ENCODE measurements at regions not wholly inside any gene's neighbourhood (a gene's known extent, or its start where the extent isn't known, plus 50 kb on each side); places are given as distances from the start of the nearest gene placed in this dataset.
A peak's percentile ranks its signal among the peaks of the same experiment; 100 is the strongest.

GRCh38 chr21:18636897-18637296 lies 233.3 kb upstream of the TMPRSS15 start:
- Histone ChIP-seq H3K4ac (ENCODE audit: low read depth in 1 of 2, low read length in 2 of 2) (no peak overlapping the region), H3K4me2 (ENCODE audit: low read length, poor library complexity, severe bottlenecking) (no peak overlapping the region), H3K27ac (ENCODE audit: low read length, poor library complexity, severe bottlenecking) (no peak overlapping the region), H3K27me3 (ENCODE audit: control insufficient read depth in 1 of 2, insufficient read depth in 1 of 2, low read length in 2 of 2) (no peaks in the 10 kb centered on the region), H2BK120ac (ENCODE audit: low read depth, low read length) (no peak overlapping the region), H3K14ac (ENCODE audit: low read length in 2 of 2) (no peak overlapping the region), H3K9ac (ENCODE audit: low read length) (no peak overlapping the region), H3K36me3 (ENCODE audit: control insufficient read depth in 1 of 2, insufficient read depth in 2 of 2, low read depth in 1 of 2, low read length in 2 of 2) (no peaks in the 10 kb centered on the region), H3K79me1 (replicated peaks; ENCODE audit: low read length, poor library complexity, severe bottlenecking) (no peaks in the 10 kb centered on the region), H2AK5ac (ENCODE audit: low read length, severe bottlenecking) (no peak overlapping the region), H3K4me3 (ENCODE audit: insufficient read depth in 1 of 2, low read depth in 1 of 2, low read length in 2 of 2) (no peak overlapping the region), H3K4me1 (ENCODE audit: control insufficient read depth, insufficient read depth, low read depth, low read length) (no peaks in the 10 kb centered on the region), H3K9me3 (ENCODE audit: control insufficient read depth, low read length) (no peaks in the 10 kb centered on the region), H3K18ac (ENCODE audit: low read depth in 1 of 2, low read length in 2 of 2) (no peak overlapping the region), H2AFZ (ENCODE audit: low read depth, low read length) (no peak overlapping the region), H3K23ac (ENCODE audit: low read length in 2 of 2) (no peak overlapping the region), H2BK12ac (ENCODE audit: low read length in 2 of 2) (no peak overlapping the region), H4K91ac (ENCODE audit: low read length) (no peak overlapping the region), H4K8ac (ENCODE audit: low read length) (no peak overlapping the region), H2BK5ac (ENCODE audit: low read depth, low read length, poor library complexity, severe bottlenecking) (no peak overlapping the region), H2BK15ac (ENCODE audit: low read depth, poor library complexity, severe bottlenecking) (no peak overlapping the region)
- DNase-seq = no peak
- 88% methylated on average over 1 of the region's 2 CpGs for WGBS

DNA sequence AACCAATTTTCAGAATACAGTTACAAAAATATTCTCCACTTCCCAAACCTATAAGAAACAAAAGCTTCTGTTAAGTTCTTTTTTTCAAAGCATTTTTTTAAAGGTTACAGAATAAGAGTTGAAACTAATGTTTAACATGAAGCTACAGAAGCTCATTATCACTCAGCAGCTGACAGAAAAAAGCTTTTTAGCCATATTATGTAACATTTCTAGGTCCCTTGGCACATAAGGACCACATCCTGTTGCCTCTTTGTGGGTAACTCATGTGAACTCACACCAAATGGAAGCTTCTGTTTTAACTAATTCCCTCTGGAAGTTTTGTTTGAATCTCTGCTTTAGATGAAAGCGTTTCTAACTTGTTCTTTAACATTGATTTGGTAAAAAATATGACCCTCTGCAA lies 242.5 kb upstream of the TMPRSS15 start:
- no peaks in the 10 kb centered on the region for H3K79me1 ChIP-seq (replicated peaks; ENCODE audit: low read length, poor library complexity, severe bottlenecking)
- no CpG with 5 or more reads among the region's 1 CpG for WGBS
- no peak overlapping the region for H3K27ac ChIP-seq (ENCODE audit: low read length, poor library complexity, severe bottlenecking)
- no peak overlapping the region for H3K4ac ChIP-seq (ENCODE audit: low read depth in 1 of 2, low read length in 2 of 2)
- H2AK5ac ChIP-seq (ENCODE audit: low read length, severe bottlenecking) = no peak overlapping the region
- no peak overlapping the region for H4K8ac ChIP-seq (ENCODE audit: low read length)
- no peak overlapping the region for H3K18ac ChIP-seq (ENCODE audit: low read depth in 1 of 2, low read length in 2 of 2)
- H4K91ac ChIP-seq (ENCODE audit: low read length) = no peak overlapping the region
- H2AFZ ChIP-seq (ENCODE audit: low read depth, low read length) = no peak overlapping the region
- H3K4me2 ChIP-seq (ENCODE audit: low read length, poor library complexity, severe bottlenecking) = no peak overlapping the region
- no peak overlapping the region for H2BK12ac ChIP-seq (ENCODE audit: low read length in 2 of 2)
- no peaks in the 10 kb centered on the region for H3K36me3 ChIP-seq (ENCODE audit: control insufficient read depth in 1 of 2, insufficient read depth in 2 of 2, low read depth in 1 of 2, low read length in 2 of 2)
- H3K4me1 ChIP-seq (ENCODE audit: control insufficient read depth, insufficient read depth, low read depth, low read length) = no peaks in the 10 kb centered on the region
- H3K9ac ChIP-seq (ENCODE audit: low read length) = no peak overlapping the region
- H3K9me3 ChIP-seq (ENCODE audit: control insufficient read depth, low read length) = no peaks in the 10 kb centered on the region
- no peak for DNase-seq
- H3K4me3 ChIP-seq (ENCODE audit: insufficient read depth in 1 of 2, low read depth in 1 of 2, low read length in 2 of 2) = no peak overlapping the region
- no peak overlapping the region for H3K14ac ChIP-seq (ENCODE audit: low read length in 2 of 2)
- H3K27me3 ChIP-seq (ENCODE audit: control insufficient read depth in 1 of 2, insufficient read depth in 1 of 2, low read length in 2 of 2) = no peaks in the 10 kb centered on the region
- no peak overlapping the region for H2BK15ac ChIP-seq (ENCODE audit: low read depth, poor library complexity, severe bottlenecking)
- H2BK5ac ChIP-seq (ENCODE audit: low read depth, low read length, poor library complexity, severe bottlenecking) = no peak overlapping the region
- no peak overlapping the region for H2BK120ac ChIP-seq (ENCODE audit: low read depth, low read length)
- H3K23ac ChIP-seq (ENCODE audit: low read length in 2 of 2) = no peak overlapping the region

- H3K79me1 ChIP-seq (replicated peaks; ENCODE audit: low read length, poor library complexity, severe bottlenecking) = no peaks in the 10 kb centered on the region
- H2AK5ac ChIP-seq (ENCODE audit: low read length, severe bottlenecking) = no peak overlapping the region
- no peak overlapping the region for H4K91ac ChIP-seq (ENCODE audit: low read length)
- no peak overlapping the region for H2BK15ac ChIP-seq (ENCODE audit: low read depth, poor library complexity, severe bottlenecking)
- H3K4me1 ChIP-seq (ENCODE audit: control insufficient read depth, insufficient read depth, low read depth, low read length) = no peaks in the 10 kb centered on the region
- no peak overlapping the region for H2BK5ac ChIP-seq (ENCODE audit: low read depth, low read length, poor library complexity, severe bottlenecking)
- H3K27me3 ChIP-seq (ENCODE audit: control insufficient read depth in 1 of 2, insufficient read depth in 1 of 2, low read length in 2 of 2) = no peaks in the 10 kb centered on the region
- no peak overlapping the region for H3K9ac ChIP-seq (ENCODE audit: low read length)
- no peaks in the 10 kb centered on the region for H3K36me3 ChIP-seq (ENCODE audit: control insufficient read depth in 1 of 2, insufficient read depth in 2 of 2, low read depth in 1 of 2, low read length in 2 of 2)
- peak; percentile 3 for DNase-seq
- H2BK12ac ChIP-seq (ENCODE audit: low read length in 2 of 2) = no peak overlapping the region
- no peak overlapping the region for H2AFZ ChIP-seq (ENCODE audit: low read depth, low read length)
- H4K8ac ChIP-seq (ENCODE audit: low read length) = no peak overlapping the region
- H3K14ac ChIP-seq (ENCODE audit: low read length in 2 of 2) = no peak overlapping the region
- H2BK120ac ChIP-seq (ENCODE audit: low read depth, low read length) = no peak overlapping the region
- no peak overlapping the region for H3K4ac ChIP-seq (ENCODE audit: low read depth in 1 of 2, low read length in 2 of 2)
- no peak overlapping the region for H3K4me2 ChIP-seq (ENCODE audit: low read length, poor library complexity, severe bottlenecking)
- no peak overlapping the region for H3K27ac ChIP-seq (ENCODE audit: low read length, poor library complexity, severe bottlenecking)
- no peak overlapping the region for H3K18ac ChIP-seq (ENCODE audit: low read depth in 1 of 2, low read length in 2 of 2)
- H3K23ac ChIP-seq (ENCODE audit: low read length in 2 of 2) = no peak overlapping the region
- no peaks in the 10 kb centered on the region for H3K9me3 ChIP-seq (ENCODE audit: control insufficient read depth, low read length)
- H3K4me3 ChIP-seq (ENCODE audit: insufficient read depth in 1 of 2, low read depth in 1 of 2, low read length in 2 of 2) = no peak overlapping the region
- WGBS = 33% methylated on average over 1 of the region's 3 CpGs
These were observed 252.3 kb upstream of the TMPRSS15 start for GRCh38 chr21:18655931-18656330.

- no peaks in the 10 kb centered on the region for H3K79me1 ChIP-seq (replicated peaks; ENCODE audit: low read length, poor library complexity, severe bottlenecking)
- H3K27me3 ChIP-seq (ENCODE audit: control insufficient read depth in 1 of 2, insufficient read depth in 1 of 2, low read length in 2 of 2) = no peaks in the 10 kb centered on the region
- H2BK15ac ChIP-seq (ENCODE audit: low read depth, poor library complexity, severe bottlenecking) = no peak overlapping the region
- no peak overlapping the region for H2AK5ac ChIP-seq (ENCODE audit: low read length, severe bottlenecking)
- H3K9me3 ChIP-seq (ENCODE audit: control insufficient read depth, low read length) = peaks cover 4% of the 10 kb centered on the region
- no peak overlapping the region for H3K4me3 ChIP-seq (ENCODE audit: insufficient read depth in 1 of 2, low read depth in 1 of 2, low read length in 2 of 2)
- no peak overlapping the region for H3K23ac ChIP-seq (ENCODE audit: low read length in 2 of 2)
- H3K18ac ChIP-seq (ENCODE audit: low read depth in 1 of 2, low read length in 2 of 2) = no peak overlapping the region
- H2BK120ac ChIP-seq (ENCODE audit: low read depth, low read length) = no peak overlapping the region
- H3K36me3 ChIP-seq (ENCODE audit: control insufficient read depth in 1 of 2, insufficient read depth in 2 of 2, low read depth in 1 of 2, low read length in 2 of 2) = no peaks in the 10 kb centered on the region
- WGBS = 59% methylated on average over 2 of the region's 3 CpGs
- no peak overlapping the region for H4K8ac ChIP-seq (ENCODE audit: low read length)
- H2BK12ac ChIP-seq (ENCODE audit: low read length in 2 of 2) = no peak overlapping the region
- H3K14ac ChIP-seq (ENCODE audit: low read length in 2 of 2) = no peak overlapping the region
- DNase-seq = no peak
- no peak overlapping the region for H3K27ac ChIP-seq (ENCODE audit: low read length, poor library complexity, severe bottlenecking)
- no peak overlapping the region for H2BK5ac ChIP-seq (ENCODE audit: low read depth, low read length, poor library complexity, severe bottlenecking)
- no peak overlapping the region for H3K9ac ChIP-seq (ENCODE audit: low read length)
- no peak overlapping the region for H2AFZ ChIP-seq (ENCODE audit: low read depth, low read length)
- H3K4me1 ChIP-seq (ENCODE audit: control insufficient read depth, insufficient read depth, low read depth, low read length) = peaks cover 1% of the 10 kb centered on the region
- no peak overlapping the region for H3K4ac ChIP-seq (ENCODE audit: low read depth in 1 of 2, low read length in 2 of 2)
- no peak overlapping the region for H3K4me2 ChIP-seq (ENCODE audit: low read length, poor library complexity, severe bottlenecking)
- H4K91ac ChIP-seq (ENCODE audit: low read length) = no peak overlapping the region
These were observed 258.3 kb upstream of the TMPRSS15 start for GRCh38 chr21:18661842-18662241.

Data from mesenchymal stem cell (in vitro differentiated cells and primary cell).